ENCODE measurements at regions not wholly inside any gene's neighbourhood (a gene's known extent, or its start where the extent isn't known, plus 50 kb on each side); places are given as distances from the start of the nearest gene placed in this dataset.

DNA sequence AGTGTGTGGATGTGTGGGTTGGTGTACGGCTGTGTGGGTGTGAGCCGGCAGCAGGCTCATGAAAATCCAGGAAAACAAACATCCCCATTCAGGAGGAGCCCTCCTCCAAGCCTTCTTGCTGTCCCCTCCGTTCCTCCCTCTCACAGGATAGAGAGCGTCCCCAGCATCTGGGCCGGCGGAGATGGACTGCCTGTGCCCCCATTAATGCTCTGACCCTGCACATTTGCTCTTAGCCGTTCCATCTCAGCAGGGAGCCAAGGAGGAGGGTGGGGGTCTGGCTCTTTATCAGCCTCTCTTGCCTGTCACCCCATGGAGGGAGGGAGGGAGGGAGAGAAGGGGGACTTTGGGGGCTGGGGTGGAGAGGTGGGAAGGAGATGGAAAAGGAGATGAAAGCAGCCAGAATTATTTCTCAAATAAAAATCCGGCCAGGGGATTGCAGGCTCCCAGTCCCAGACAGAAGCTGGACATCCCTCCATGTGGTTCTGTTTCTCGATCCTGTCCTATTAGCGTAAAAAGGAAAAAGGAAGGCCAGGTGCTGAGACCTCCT is 240.0 kb upstream of the ZFHX3 start:
- no peaks in the 10 kb centered on the region for H3K27me3 ChIP-seq (replicated peaks in 1 of 2; ENCODE audit: control insufficient read depth in 2 of 2, insufficient read depth in 2 of 2, low read length in 1 of 2)
- TF ChIP-seq, protein P1, sequence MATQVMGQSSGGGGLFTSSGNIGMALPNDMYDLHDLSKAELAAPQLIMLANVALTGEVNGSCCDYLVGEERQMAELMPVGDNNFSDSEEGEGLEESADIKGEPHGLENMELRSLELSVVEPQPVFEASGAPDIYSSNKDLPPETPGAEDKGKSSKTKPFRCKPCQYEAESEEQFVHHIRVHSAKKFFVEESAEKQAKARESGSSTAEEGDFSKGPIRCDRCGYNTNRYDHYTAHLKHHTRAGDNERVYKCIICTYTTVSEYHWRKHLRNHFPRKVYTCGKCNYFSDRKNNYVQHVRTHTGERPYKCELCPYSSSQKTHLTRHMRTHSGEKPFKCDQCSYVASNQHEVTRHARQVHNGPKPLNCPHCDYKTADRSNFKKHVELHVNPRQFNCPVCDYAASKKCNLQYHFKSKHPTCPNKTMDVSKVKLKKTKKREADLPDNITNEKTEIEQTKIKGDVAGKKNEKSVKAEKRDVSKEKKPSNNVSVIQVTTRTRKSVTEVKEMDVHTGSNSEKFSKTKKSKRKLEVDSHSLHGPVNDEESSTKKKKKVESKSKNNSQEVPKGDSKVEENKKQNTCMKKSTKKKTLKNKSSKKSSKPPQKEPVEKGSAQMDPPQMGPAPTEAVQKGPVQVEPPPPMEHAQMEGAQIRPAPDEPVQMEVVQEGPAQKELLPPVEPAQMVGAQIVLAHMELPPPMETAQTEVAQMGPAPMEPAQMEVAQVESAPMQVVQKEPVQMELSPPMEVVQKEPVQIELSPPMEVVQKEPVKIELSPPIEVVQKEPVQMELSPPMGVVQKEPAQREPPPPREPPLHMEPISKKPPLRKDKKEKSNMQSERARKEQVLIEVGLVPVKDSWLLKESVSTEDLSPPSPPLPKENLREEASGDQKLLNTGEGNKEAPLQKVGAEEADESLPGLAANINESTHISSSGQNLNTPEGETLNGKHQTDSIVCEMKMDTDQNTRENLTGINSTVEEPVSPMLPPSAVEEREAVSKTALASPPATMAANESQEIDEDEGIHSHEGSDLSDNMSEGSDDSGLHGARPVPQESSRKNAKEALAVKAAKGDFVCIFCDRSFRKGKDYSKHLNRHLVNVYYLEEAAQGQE (IDR thresholded peaks at IDR 0.05; ENCODE audit: low read depth, low read length): no peak
- TF ChIP-seq ZZZ3 (IDR thresholded peaks at IDR 0.05; ENCODE audit: control insufficient read depth, insufficient read length, low read depth): no peak
- no peak for TF ChIP-seq LARP7 (IDR thresholded peaks at IDR 0.05)
- TF ChIP-seq, protein P2, sequence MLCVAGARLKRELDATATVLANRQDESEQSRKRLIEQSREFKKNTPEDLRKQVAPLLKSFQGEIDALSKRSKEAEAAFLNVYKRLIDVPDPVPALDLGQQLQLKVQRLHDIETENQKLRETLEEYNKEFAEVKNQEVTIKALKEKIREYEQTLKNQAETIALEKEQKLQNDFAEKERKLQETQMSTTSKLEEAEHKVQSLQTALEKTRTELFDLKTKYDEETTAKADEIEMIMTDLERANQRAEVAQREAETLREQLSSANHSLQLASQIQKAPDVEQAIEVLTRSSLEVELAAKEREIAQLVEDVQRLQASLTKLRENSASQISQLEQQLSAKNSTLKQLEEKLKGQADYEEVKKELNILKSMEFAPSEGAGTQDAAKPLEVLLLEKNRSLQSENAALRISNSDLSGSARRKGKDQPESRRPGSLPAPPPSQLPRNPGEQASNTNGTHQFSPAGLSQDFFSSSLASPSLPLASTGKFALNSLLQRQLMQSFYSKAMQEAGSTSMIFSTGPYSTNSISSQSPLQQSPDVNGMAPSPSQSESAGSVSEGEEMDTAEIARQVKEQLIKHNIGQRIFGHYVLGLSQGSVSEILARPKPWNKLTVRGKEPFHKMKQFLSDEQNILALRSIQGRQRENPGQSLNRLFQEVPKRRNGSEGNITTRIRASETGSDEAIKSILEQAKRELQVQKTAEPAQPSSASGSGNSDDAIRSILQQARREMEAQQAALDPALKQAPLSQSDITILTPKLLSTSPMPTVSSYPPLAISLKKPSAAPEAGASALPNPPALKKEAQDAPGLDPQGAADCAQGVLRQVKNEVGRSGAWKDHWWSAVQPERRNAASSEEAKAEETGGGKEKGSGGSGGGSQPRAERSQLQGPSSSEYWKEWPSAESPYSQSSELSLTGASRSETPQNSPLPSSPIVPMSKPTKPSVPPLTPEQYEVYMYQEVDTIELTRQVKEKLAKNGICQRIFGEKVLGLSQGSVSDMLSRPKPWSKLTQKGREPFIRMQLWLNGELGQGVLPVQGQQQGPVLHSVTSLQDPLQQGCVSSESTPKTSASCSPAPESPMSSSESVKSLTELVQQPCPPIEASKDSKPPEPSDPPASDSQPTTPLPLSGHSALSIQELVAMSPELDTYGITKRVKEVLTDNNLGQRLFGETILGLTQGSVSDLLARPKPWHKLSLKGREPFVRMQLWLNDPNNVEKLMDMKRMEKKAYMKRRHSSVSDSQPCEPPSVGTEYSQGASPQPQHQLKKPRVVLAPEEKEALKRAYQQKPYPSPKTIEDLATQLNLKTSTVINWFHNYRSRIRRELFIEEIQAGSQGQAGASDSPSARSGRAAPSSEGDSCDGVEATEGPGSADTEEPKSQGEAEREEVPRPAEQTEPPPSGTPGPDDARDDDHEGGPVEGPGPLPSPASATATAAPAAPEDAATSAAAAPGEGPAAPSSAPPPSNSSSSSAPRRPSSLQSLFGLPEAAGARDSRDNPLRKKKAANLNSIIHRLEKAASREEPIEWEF (IDR thresholded peaks at IDR 0.05; ENCODE audit: insufficient replicate concordance, low read depth, low read length): no peak
- TF ChIP-seq MEF2A (IDR thresholded peaks at IDR 0.05; ENCODE audit: insufficient read depth, low read depth, low read length): no peak
- no peak for TF ChIP-seq JUNB (IDR thresholded peaks at IDR 0.05)
- TF ChIP-seq, protein P3, sequence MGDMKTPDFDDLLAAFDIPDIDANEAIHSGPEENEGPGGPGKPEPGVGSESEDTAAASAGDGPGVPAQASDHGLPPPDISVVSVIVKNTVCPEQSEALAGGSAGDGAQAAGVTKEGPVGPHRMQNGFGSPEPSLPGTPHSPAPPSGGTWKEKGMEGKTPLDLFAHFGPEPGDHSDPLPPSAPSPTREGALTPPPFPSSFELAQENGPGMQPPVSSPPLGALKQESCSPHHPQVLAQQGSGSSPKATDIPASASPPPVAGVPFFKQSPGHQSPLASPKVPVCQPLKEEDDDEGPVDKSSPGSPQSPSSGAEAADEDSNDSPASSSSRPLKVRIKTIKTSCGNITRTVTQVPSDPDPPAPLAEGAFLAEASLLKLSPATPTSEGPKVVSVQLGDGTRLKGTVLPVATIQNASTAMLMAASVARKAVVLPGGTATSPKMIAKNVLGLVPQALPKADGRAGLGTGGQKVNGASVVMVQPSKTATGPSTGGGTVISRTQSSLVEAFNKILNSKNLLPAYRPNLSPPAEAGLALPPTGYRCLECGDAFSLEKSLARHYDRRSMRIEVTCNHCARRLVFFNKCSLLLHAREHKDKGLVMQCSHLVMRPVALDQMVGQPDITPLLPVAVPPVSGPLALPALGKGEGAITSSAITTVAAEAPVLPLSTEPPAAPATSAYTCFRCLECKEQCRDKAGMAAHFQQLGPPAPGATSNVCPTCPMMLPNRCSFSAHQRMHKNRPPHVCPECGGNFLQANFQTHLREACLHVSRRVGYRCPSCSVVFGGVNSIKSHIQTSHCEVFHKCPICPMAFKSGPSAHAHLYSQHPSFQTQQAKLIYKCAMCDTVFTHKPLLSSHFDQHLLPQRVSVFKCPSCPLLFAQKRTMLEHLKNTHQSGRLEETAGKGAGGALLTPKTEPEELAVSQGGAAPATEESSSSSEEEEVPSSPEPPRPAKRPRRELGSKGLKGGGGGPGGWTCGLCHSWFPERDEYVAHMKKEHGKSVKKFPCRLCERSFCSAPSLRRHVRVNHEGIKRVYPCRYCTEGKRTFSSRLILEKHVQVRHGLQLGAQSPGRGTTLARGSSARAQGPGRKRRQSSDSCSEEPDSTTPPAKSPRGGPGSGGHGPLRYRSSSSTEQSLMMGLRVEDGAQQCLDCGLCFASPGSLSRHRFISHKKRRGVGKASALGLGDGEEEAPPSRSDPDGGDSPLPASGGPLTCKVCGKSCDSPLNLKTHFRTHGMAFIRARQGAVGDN (IDR thresholded peaks at IDR 0.05): no peak

More for the DNA sequence above, 240.0 kb upstream of the ZFHX3 start:
- DNase-seq (ENCODE audit: low read depth, low spot score) (no peak), FAIRE-seq (no peak), ATAC-seq (no peak)
- BruUV-seq (replicated peaks): no TSS peak
- RAD21 ChIA-PET (ENCODE audit: unreplicated experiment): no interaction called here
- SMC1A ChIA-PET (ENCODE audit: uncharacterized antibody, unreplicated experiment): interaction anchor here (2.0 kb wide), 1 partner anchor 11 kb away, joined by 7 read pairs; no protein-coding TSS in a partner anchor
- Histone ChIP-seq H4K20me1 (ENCODE audit: control insufficient read depth, insufficient read depth) (no peaks in the 10 kb centered on the region), H2AFZ (ENCODE audit: control insufficient read depth, low read depth, low read length) (no peak overlapping the region), H3K4me2 (ENCODE audit: control insufficient read depth, insufficient read depth) (no peak overlapping the region), H3K79me2 (ENCODE audit: control insufficient read depth, insufficient read depth, low read length) (no peaks in the 10 kb centered on the region), H3K36me3 (ENCODE audit: control insufficient read depth in 2 of 2, insufficient read depth in 2 of 2, low read length in 1 of 2) (no peaks in the 10 kb centered on the region), H3K9me3 (replicated peaks; ENCODE audit: control insufficient read depth, insufficient read depth, low read length) (no peaks in the 10 kb centered on the region; the same call in 2 of the 3 replicates), H3K9ac (ENCODE audit: control insufficient read depth, insufficient read depth, low read length) (no peak overlapping the region), H3K4me1 (ENCODE audit: control insufficient read depth, insufficient read depth, low read length) (peaks cover 18% of the 10 kb centered on the region), H3K4me3 (no peak overlapping the region), H3K27ac (ENCODE audit: control insufficient read depth, insufficient read depth) (no peak overlapping the region)
- WGBS (ENCODE audit: insufficient coverage, insufficient replicate concordance, low lambda C conversion rate, missing lambda C conversion rate): 85% methylated on average over 10 of the region's 10 CpGs
- POLR2A ChIA-PET: no interaction called here
- in situ Hi-C loops (cut with MboI): no loop called here
- CTCF ChIA-PET: no interaction called here
- intact Hi-C loops (cut with micrococcal nuclease; ENCODE audit: unreplicated experiment): loop anchor here (10.0 kb wide), 1 partner anchor 253 kb away; no protein-coding TSS in a partner anchor
